HG03442 (cell line): ENCODE measurements at regions not wholly inside any gene's neighbourhood (a gene's known extent, or its start where the extent isn't known, plus 50 kb on each side); places are given as distances from the start of the nearest gene placed in this dataset.
"Not testable (repeated sequence)": the region's sequence is repeated elsewhere in the genome, so short reads cannot be mapped to it uniquely, and the experiment has no call there.

Experiments used
- ATAC-seq: cut with Tn5 transposase; IDR thresholded peaks from one replicate; pipeline ENCODE4 v1.9.1; 2021; ENCODE audit warnings: mild to moderate bottlenecking, moderate library complexity; ENCODE audit not compliant: unreplicated experiment

DNA sequence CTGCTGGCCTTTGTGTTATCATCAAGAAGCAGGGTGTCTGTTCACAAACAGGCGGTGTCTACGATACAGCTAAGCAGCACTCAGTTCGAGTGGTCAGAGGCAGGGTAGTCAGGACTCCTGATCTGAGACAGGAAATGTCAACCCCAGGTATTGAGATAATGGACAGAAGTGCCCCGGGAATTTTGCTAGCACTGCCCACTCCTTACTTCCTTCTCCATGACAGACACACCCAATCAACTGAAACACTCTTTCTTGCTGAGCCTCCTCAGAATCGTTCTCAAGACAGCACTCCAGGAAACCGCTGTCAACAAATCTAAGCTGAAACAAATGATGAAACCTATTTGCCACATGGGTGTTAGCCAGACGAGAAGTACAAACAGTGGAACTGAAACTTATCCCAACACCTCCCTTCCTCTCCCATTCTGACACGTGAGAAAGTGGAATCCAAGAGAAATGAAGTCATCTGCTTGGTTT, 109.3 kb downstream of the GTF2IRD2B start:
- not testable (repeated sequence) for ATAC-seq

DNA sequence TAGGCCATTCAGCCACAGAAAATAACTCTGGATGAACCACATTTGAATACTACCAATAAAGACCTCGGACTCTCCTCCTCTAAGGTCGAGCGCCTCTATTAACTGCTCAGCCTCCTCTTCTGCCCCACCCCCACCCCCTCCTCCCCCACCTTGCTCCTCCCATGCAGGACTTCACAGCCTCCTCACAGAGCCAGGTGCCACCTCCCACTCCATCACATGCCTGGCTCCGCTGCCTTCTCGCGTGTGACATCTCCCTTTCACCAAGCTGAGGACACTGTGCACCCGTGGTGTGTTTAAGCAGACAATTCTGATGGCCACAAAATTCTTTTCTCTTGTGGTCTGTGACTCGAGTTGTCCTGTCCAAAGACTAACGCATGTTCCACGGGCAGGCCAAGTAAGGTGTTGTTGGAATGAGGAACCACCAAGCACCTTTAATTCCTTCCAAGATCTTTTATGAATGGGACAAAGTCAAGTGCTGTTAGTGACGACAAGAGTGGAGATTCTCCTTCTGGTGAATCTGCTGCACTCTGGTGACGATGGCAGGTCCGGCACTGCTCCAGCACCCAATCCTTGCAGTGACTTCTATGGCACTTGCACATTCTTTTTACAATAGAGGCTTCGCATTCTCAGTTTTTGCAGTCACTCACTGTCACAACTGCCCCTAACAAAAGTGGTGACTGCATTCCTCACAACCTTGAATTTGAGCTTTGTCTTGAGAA, 113.1 kb downstream of the GTF2IRD2B start:
- ATAC-seq: not testable (repeated sequence)

DNA sequence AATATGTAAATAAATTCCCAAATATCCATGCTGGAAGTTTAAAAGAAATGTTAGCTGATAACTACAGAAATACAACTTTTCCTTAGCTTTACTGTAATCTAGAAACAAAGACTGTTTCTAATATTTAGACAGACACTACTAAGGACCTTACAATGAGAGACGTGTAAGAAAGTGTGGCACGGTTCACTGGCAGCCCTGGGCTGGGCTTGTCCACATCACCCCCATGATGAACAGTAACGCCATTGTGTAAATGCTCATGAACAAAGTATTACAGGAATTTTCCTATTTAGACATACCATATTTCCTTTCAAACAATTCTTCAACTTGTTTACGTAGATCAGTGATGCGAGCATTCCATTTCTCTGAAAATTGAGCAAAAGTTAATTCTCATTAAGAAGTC, 123.1 kb downstream of the GTF2IRD2B start:
- ATAC-seq: not testable (repeated sequence)

DNA sequence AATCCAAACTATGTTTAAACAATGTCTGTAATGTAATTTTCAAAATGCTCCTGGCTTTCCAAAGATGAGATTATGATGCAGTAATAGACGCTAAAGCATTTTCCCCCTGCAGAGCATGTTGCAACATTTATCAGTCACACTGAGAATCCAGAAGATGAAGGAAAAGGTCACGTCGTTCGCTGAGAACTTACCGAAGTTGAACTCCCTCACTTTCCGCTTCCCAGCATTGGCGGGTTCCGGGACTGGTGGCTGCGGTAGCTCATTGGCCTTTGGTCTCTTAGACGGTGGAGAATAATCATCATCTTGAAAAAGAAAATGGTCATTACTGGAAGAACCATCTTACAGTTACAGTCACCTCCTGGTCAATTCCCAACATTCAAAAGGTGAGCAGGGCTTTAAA, 124.6 kb downstream of the GTF2IRD2B start:
- not testable (repeated sequence) for ATAC-seq

- ATAC-seq: not testable (repeated sequence)
These were observed 133.7 kb downstream of the GTF2IRD2B start for GRCh38 chr7:75226102-75226501.

DNA sequence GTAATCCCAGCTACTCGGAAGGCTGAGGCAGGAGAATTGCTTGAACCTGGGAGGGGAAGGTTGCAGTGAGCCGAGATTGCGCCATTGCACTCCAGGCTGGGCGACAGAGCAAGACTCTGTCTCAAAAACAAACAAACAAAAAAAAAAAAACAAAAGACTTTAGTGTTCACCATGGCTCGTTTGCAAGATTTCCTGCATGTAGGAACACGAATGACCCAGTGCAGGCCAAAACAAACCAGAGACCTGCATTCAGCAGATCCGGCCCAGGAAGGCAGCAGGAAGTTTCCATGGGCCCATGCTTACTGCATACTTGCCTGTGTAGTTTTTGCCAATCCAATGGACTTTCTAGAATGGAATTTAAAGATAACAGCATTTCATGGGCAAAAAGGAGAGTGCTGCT, 137.2 kb downstream of the GTF2IRD2B start:
- not testable (repeated sequence) for ATAC-seq

DNA sequence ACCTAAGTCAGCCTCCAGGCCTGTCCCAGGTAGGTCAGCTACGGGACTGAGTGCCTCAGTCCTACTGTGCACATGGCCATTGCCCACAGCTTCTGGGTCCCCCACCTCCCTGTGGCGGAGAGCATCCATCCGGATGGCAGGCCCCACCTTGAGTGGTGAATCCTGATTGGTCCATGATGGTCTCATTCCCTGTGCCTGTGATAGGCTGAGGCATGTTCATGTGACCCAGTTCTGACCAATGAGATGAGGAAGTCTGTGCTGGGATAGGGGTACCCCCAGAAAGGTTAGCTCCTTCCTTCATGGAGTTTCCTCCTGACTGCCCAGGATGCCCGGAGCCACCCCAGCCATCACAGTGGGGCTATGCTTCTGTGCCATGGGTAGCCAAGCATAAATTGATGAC, 138.2 kb downstream of the GTF2IRD2B start:
- not testable (repeated sequence) for ATAC-seq

GRCh38 chr7:75235092-75235826, 142.9 kb downstream of the GTF2IRD2B start:
- not testable (repeated sequence) for ATAC-seq

DNA sequence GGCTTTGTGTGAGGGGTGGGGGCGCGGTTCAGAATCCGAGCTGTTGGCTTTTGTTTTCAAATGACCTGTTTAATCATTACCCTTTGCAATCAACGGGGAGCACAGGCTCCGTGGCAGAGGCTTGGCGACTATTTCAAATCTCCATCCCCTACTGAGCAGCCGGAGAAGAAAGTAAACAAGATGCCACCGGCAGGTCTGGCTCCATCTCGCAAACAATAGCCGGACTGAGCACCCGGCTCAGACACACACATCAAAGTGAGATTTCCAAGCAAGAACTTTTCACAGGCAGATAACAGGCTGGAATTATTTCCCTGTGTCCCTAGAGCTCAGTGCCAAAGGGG, 143.4 kb downstream of the GTF2IRD2B start:
- ATAC-seq: not testable (repeated sequence)

- ATAC-seq: peak; percentile 94
These were observed 145.1 kb downstream of the GTF2IRD2B start for GRCh38 chr7:75237255-75238187.

DNA sequence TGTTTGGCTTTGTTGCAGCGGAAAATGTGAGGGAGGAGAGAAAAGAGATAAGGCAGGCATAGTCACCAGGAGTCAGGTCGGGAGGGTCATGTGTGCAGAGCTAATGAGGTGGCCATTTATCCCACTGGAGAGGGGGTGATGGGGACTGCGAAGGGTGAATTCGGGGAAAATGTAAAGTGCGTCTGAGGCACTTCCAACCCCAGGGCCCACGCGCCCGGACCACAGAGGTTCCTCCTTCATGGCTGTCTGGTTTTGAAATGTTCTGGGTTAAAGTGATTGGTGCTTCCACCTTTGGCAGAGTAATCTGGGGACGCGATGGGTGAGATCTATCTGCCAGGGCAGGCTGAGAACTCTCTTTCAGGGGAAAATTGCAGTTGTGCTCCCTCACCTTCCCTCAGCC, 145.9 kb downstream of the GTF2IRD2B start:
- not testable (repeated sequence) for ATAC-seq

DNA sequence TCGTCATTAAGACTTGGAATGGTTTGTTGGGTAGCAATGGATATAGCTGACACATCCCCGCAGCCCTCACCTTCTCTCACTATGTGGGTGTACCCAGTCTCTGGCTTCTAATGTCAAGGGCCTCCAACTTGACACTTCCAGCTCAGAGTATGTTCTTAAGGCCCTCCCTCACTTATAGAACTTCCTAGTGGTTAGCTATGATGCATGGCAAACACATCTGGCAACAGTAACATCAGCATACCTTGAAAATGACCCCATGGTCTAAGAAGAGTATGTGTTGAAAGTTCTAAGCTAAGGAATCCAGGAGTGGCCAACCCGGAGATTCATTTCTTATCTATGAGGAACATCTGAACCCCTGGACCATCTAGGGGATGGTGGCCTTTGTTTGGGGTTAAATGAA, 151.2 kb downstream of the GTF2IRD2B start:
- not testable (repeated sequence) for ATAC-seq

DNA sequence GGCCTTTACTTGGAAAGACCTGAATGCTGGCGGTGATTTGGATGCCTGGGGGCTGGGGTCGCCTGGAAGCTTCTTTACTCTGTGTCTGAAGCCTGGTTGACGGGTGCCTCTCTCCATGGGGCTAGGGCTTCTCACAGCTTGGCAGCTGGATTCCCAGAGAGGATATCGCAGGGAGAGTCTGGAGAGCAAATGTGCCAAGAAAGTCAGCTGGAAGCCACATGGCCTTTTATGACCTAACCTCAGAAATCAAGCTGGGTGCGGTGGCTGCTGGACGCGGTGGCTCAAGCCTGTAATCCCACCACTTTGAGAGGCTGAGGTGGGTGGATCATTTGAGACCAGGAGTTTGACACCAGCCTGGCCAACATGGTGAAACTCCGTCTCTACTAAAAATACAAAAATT, 147.2 kb upstream of the TRIM73 start:
- ATAC-seq: not testable (repeated sequence)

DNA sequence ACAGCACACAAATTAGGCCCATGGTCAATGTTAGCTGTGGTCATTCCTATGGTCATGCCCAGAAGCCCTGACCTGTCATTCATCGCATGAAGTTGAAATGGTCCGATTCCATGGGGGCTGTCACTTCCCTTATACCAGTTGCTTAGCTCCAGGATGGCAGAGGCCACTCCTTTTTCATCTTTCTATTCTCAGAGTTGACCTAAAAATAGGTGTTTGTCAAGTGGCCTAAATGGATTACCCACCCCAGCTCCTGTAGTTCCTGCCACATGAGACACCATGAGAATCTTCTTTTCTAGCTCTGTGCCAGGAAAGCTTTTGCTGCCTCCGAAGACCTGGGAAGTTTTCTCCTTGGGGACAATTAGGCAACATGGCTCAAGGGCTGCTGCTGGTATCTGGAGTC, 141.2 kb upstream of the TRIM73 start:
- not testable (repeated sequence) for ATAC-seq

DNA sequence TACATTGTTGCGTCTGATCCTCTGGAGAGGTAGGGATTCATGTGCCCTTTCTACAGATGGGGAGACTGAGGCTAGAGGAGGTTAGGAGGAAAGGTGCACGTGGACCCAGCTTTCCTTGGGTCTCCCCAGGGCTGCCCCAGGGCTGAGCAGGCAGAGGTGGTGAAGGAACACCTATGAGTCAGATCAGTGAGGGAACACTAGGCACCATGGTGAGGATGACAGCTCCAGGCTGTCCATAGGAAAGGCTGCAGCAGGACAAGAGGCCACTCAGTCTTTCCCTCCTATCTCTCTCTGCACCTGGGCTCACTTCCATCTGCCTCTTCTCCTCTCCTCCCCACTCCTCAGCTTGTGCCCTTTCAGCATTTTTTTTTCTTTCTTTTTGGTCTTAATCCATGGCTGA, 138.0 kb upstream of the TRIM73 start:
- not testable (repeated sequence) for ATAC-seq

- ATAC-seq: not testable (repeated sequence)
These were observed 135.9 kb upstream of the TRIM73 start for GRCh38 chr7:75259454-75260003.

DNA sequence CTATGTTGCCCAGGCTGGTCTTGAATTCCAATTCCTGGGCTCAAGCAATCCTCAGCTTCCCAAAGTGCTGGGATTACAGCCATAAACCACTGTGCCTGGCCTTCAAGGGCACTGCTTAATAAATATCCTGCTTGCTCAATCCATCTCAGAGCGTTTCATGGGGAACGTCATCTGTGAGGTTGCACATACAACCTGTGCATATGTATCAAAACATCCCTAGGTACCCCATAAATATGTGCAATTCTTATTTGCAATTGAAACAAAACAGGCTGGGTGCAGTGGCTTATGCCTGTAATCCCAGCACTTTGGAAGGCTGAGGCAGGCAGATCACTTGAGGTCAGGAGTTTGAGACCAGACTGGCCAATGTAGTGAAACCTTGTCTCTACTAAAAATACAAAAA, 133.8 kb upstream of the TRIM73 start:
- ATAC-seq: not testable (repeated sequence)

DNA sequence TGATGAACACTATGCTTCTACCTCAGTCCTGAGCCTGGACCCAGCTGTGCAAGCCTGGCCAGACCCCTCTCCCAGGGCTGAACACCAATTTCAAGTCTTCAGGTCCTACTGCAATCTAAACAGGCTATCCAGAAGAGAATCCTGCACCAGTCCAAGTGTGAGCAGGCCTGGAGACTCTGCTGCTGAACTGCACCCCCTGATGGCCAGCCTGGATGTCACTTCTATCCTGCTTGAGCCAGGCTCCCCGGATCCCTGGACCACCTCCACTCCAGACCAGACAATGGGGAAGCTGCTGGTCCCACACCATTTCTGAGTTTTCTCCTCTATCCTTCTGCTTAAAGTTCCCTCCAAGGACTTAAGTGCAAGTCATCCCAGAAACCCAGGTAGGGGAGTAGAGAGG, 127.3 kb upstream of the TRIM73 start:
- ATAC-seq: not testable (repeated sequence)

DNA sequence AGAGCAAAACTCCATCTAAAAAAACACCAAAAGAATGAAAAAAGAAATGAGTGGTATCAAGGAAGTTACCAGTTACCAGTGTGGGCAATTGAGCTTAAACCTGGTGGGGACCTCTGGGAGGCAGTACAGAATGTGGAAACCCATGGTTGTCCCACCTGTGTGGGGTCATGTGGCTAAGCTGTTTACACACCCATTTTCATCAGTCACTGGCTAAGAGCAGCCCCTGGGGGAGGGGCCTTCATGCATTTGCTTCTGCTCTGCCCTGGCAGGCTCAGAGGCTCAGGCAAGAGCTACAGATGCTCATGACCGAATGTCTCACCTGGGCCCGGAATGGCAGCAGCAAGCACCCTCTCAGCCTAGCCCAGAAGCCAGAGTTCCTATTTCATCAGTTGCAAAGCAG, 126.3 kb upstream of the TRIM73 start:
- ATAC-seq: not testable (repeated sequence)

DNA sequence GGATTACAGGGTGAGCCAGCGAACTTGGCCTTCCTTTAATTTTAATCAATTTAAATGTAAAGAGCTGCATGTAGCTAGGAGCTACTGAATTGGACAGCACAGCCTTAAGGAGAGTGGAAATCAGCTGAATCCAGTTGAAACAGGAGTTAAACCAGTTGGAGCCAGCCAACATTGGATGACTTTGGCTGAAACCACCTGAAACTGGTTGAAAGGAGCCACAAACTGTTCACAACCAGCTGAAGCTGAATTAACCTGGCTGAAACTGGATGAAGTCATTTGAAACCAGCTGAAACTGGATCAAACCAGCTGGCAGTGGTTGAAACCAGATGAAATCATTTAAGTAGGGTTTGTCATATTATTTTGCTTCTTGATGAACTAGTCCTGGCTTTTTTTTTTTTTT, 121.3 kb upstream of the TRIM73 start:
- ATAC-seq: not testable (repeated sequence)
